K562 (cell line): ENCODE measurements at regions not wholly inside any gene's neighbourhood (a gene's known extent, or its start where the extent isn't known, plus 50 kb on each side); places are given as distances from the start of the nearest gene placed in this dataset.

Source experiments
- ATAC-seq: fragments of 200-7000 bp; cut with Tn5 transposase; 3 replicates; pipeline ENCODE4 v1.9.1; 2020; ENCODE audit warnings: moderate library complexity
- BruUV-seq: library from RNA; stranded (reverse); fragments of 400-500 nt; replicated peaks from 2 replicates; lab custom pipeline; 2021; lab: Mats Ljungman, UMichigan
- CTCF ChIA-PET: fragments of 300-600 bp; formaldehyde crosslinking; extraction: SDS; loops from one replicate; lab custom pipeline; 2021; ENCODE audit warnings: low intra/inter-chr PET ratio; lab: Yijun Ruan, JAX
- POLR2A ChIA-PET: fragments of 300-600, 350-650 bp; sonication (Branson Sonifier 250); formaldehyde crosslinking; extraction: SDS; loops from one replicate; lab custom pipeline; 2021; ENCODE audit warnings: antibody characterized with exemption, inconsistent platforms; lab: Yijun Ruan, JAX
- DNase-seq, 4 experiments: peaks; one replicate each; pipeline versions ENCODE4 v3.0.0 to v3.0.0-alpha.2; 2011 to 2018; ENCODE audit warnings: low spot score in 3 of 4, mixed read lengths in 3 of 4; ENCODE audit errors: extremely low read depth in 1 of 4
- FAIRE-seq: peaks from 2 replicates; lab custom pipeline; 2011; peaks lifted over from hg19 to GRCh38; lab: Jason Lieb, UNC
- H2AFZ ChIP-seq: 2 replicates; pipeline ENCODE4 v1.6.0; 2011; ENCODE audit warnings: low read depth, low read length, control low read depth, inconsistent platforms
- H3K27ac ChIP-seq: fragments of 200-600 bp; 3 replicates; pipeline ENCODE4 v1.8.0; 2011; ENCODE audit warnings: low read depth, mild to moderate bottlenecking, control low read depth, inconsistent platforms, low read length, moderate library complexity, mixed read lengths; ENCODE audit errors: extremely low read depth
- H3K27me3 ChIP-seq, 2 experiments: fragments of 300-600 bp in 1 of 2; 2 replicates in 1 of 2; 3 replicates in 1 of 2; pipeline versions ENCODE4 v1.6.0 to v1.8.0; 2011; ENCODE audit warnings: inconsistent platforms in 2 of 2, low read length in 2 of 2, mild to moderate bottlenecking in 1 of 2, mixed read lengths in 1 of 2, moderate library complexity in 1 of 2; ENCODE audit not compliant: control insufficient read depth in 2 of 2, insufficient read depth in 2 of 2
- H3K36me3 ChIP-seq: fragments of 300-600 bp; 3 replicates; pipeline ENCODE4 v1.8.0; 2011; ENCODE audit warnings: mild to moderate bottlenecking, low read length, inconsistent platforms; ENCODE audit not compliant: control insufficient read depth, insufficient read depth
- H3K4me1 ChIP-seq, 2 experiments: fragments of 200-600 bp in 1 of 2; replicated peaks in 1 of 2; 2 replicates in 1 of 2; 3 replicates in 1 of 2; pipeline versions ENCODE4 v1.5.1 to v1.8.0; 2011; ENCODE audit warnings: inconsistent platforms in 2 of 2, low read length in 2 of 2, mild to moderate bottlenecking in 1 of 2, mixed read lengths in 1 of 2, moderate library complexity in 1 of 2; ENCODE audit not compliant: control insufficient read depth in 2 of 2, insufficient read depth in 2 of 2
- H3K4me2 ChIP-seq: 2 replicates; pipeline ENCODE4 v1.6.1; 2011; ENCODE audit warnings: low read length, control low read depth, inconsistent platforms, mixed read lengths; ENCODE audit not compliant: insufficient read depth
- H3K4me3 ChIP-seq: fragments of 200-600 bp; sonication (generic), shearing (Covaris generic); 2 replicates; pipeline ENCODE4 v1.5.1; 2016; ENCODE audit warnings: control low read depth, inconsistent platforms
- H3K79me2 ChIP-seq: fragments of 200-600 bp; 3 replicates; pipeline ENCODE4 v1.8.0; 2011; ENCODE audit warnings: low read length, inconsistent platforms; ENCODE audit not compliant: control insufficient read depth, insufficient read depth
- H3K9ac ChIP-seq, 2 experiments: 2 replicates each; pipeline versions ENCODE4 v1.6.0 to v1.6.1; 2011; ENCODE audit warnings: low read depth in 2 of 2, low read length in 2 of 2, control low read depth in 1 of 2, inconsistent platforms in 1 of 2, mild to moderate bottlenecking in 1 of 2, mixed read lengths in 1 of 2; ENCODE audit not compliant: insufficient read depth in 1 of 2
- H3K9me1 ChIP-seq: one replicate; pipeline ENCODE4 v1.6.0; 2011; ENCODE audit warnings: inconsistent platforms, mild to moderate bottlenecking, low read length, moderate library complexity; ENCODE audit not compliant: control insufficient read depth, insufficient read depth
- H3K9me3 ChIP-seq: replicated peaks from 2 replicates; pipeline ENCODE4 v1.5.1; 2011; ENCODE audit warnings: low read depth, low read length, inconsistent platforms; ENCODE audit not compliant: control insufficient read depth, insufficient read depth
- H4K20me1 ChIP-seq: replicated peaks from 2 replicates; pipeline ENCODE4 v1.6.1; 2011; ENCODE audit warnings: low read length, inconsistent platforms, mixed read lengths; ENCODE audit not compliant: control insufficient read depth, insufficient read depth
- CHD2 ChIP-seq: IDR thresholded peaks from 2 replicates; pipeline ENCODE4 v1.6.1; 2011; ENCODE audit warnings: low read depth, low read length
- ETV5 ChIP-seq: sonication (generic); formaldehyde crosslinking; IDR thresholded peaks from 2 replicates; pipeline ENCODE4 v1.4.0; 2020; ENCODE audit warnings: low read depth, mild to moderate bottlenecking, missing genetic modification reagents
- IFI16 ChIP-seq: fragments of 250-450 bp; sonication (Bioruptor Pico); IDR thresholded peaks from 2 replicates; pipeline ENCODE4 v2.1.2; 2022; ENCODE audit warnings: mild to moderate bottlenecking, inconsistent platforms
- KLF6 ChIP-seq: fragments of 250-450 bp; sonication (Bioruptor Pico); IDR thresholded peaks from 2 replicates; pipeline ENCODE4 v1.4.0; 2020; ENCODE audit warnings: mild to moderate bottlenecking, moderate library complexity, borderline replicate concordance
- NBN ChIP-seq: fragments of 450-650 bp; IDR thresholded peaks from 2 replicates; pipeline ENCODE4 v1.6.1; 2016; ENCODE audit warnings: low read depth, mild to moderate bottlenecking
- NFXL1 ChIP-seq: fragments of 450-650 bp; formaldehyde crosslinking; IDR thresholded peaks from 2 replicates; pipeline ENCODE4 v1.4.0; 2021; ENCODE audit warnings: mild to moderate bottlenecking
- PTRF ChIP-seq: fragments of 450-650 bp; IDR thresholded peaks from 2 replicates; pipeline ENCODE4 v1.6.1; 2016; ENCODE audit warnings: mild to moderate bottlenecking, missing genetic modification characterization, missing compliant biosample characterization
- RBBP5 ChIP-seq: fragments of 200-600 bp; sonication (generic); IDR thresholded peaks from 2 replicates; pipeline ENCODE4 v1.6.1; 2012; ENCODE audit warnings: borderline replicate concordance, mild to moderate bottlenecking, low read length, control low read depth, inconsistent platforms; ENCODE audit not compliant: insufficient read depth, poor library complexity, severe bottlenecking
- SRSF7 ChIP-seq: fragments of 200-400 bp; formaldehyde crosslinking; optimal IDR thresholded peaks from 2 replicates; pipeline ENCODE3; 2017; ENCODE audit warnings: mild to moderate bottlenecking, low read depth, low read length
- STAG1 ChIP-seq: sonication (generic); formaldehyde crosslinking; IDR thresholded peaks from 2 replicates; pipeline ENCODE4 v1.5.0; 2020; ENCODE audit warnings: missing genetic modification reagents, borderline replicate concordance
- STAT5B ChIP-seq: fragments of 250-450 bp; sonication (Bioruptor Pico); IDR thresholded peaks from 2 replicates; pipeline ENCODE4 v1.8.0; 2021; ENCODE audit warnings: mild to moderate bottlenecking, inconsistent platforms
- ZBTB12 ChIP-seq: fragments of 250-450 bp; sonication (Bioruptor Pico); IDR thresholded peaks from 2 replicates; pipeline ENCODE4 v1.4.0; 2020
- ZC3H11A ChIP-seq: IDR thresholded peaks from 2 replicates; pipeline ENCODE4 v1.6.1; 2012; ENCODE audit warnings: low read depth, low read length, improper control_type of control experiment
- ZFX ChIP-seq: sonication (generic); formaldehyde crosslinking; IDR thresholded peaks from 2 replicates; pipeline ENCODE4 v1.8.0; 2022; ENCODE audit warnings: mild to moderate bottlenecking, missing genetic modification reagents, moderate library complexity
- ZNF444 ChIP-seq: fragments of 250-450 bp; sonication (Bioruptor Pico); IDR thresholded peaks from 2 replicates; pipeline ENCODE4 v1.4.0; 2020; ENCODE audit warnings: mild to moderate bottlenecking, moderate library complexity
- ZSCAN32 ChIP-seq: fragments of 450-650 bp; formaldehyde crosslinking; IDR thresholded peaks from 2 replicates; pipeline ENCODE4 v1.4.0; 2020; ENCODE audit warnings: mild to moderate bottlenecking, moderate library complexity
- WGBS: fragments of 100-300 bp; shearing (Covaris generic); methylation state at CpG from one replicate; pipeline ENCODE4 v1.1.6; 2016; ENCODE audit warnings: low coverage, mixed read lengths; ENCODE audit not compliant: insufficient coverage; ENCODE audit errors: missing lambda C conversion rate; 5-methylcytosine and 5-hydroxymethylcytosine counted together
- in situ Hi-C: fragments of 300-500 bp; cut with MboI; formaldehyde crosslinking; loops from 4 replicates; pipeline ENCODE4 v1.15.0; 2018; ENCODE audit warnings: inconsistent platforms, mixed read lengths
- intact Hi-C: fragments of 100-400 bp; cut with micrococcal nuclease; formaldehyde crosslinking; loops from 2 replicates; pipeline ENCODE4 v1.14.2; 2022
- TF ChIP-seq, protein P1 (sequence below): fragments of 150-350 bp; IDR thresholded peaks from 2 replicates; pipeline ENCODE4 v1.6.1; 2014; ENCODE audit warnings: low read depth, mild to moderate bottlenecking, low read length, borderline replicate concordance

DNA sequence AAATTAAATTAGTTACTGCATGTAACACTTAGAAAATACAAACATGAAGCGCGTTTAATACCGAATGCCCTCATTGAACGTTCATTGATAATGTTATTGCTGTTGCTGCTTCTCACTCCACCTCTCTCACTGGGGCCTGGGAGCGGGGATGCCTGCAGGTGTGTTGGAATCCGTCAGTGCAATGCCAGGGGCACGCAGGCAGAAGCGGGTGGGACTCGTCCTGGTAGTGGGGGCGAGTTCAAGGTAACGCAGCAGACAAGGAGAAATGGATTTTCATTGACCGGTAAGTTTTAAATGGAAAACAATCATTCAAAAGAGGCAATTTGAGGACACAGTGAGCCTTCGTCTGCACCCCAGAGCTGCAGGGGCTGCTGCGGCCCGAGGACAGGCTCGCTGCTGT lies 71.2 kb upstream of the AFDN start:
- TF ChIP-seq NFXL1 (CRISPR knock-in tag) (no peak), ETV5 (no peak), KLF6 (CRISPR knock-in tag) (no peak), ZFX (CRISPR knock-in tag) (no peak), CHD2 (no peak), IFI16 (CRISPR knock-in tag) (no peak), ZNF444 (no peak), PTRF (no peak), STAG1 (CRISPR knock-in tag) (no peak), NBN (no peak), ZC3H11A (no peak), ZSCAN32 (no peak), STAT5B (CRISPR knock-in tag) (no peak), RBBP5 (no peak), SRSF7 (no peak), ZBTB12 (CRISPR knock-in tag) (no peak)
- TF ChIP-seq, protein P1, sequence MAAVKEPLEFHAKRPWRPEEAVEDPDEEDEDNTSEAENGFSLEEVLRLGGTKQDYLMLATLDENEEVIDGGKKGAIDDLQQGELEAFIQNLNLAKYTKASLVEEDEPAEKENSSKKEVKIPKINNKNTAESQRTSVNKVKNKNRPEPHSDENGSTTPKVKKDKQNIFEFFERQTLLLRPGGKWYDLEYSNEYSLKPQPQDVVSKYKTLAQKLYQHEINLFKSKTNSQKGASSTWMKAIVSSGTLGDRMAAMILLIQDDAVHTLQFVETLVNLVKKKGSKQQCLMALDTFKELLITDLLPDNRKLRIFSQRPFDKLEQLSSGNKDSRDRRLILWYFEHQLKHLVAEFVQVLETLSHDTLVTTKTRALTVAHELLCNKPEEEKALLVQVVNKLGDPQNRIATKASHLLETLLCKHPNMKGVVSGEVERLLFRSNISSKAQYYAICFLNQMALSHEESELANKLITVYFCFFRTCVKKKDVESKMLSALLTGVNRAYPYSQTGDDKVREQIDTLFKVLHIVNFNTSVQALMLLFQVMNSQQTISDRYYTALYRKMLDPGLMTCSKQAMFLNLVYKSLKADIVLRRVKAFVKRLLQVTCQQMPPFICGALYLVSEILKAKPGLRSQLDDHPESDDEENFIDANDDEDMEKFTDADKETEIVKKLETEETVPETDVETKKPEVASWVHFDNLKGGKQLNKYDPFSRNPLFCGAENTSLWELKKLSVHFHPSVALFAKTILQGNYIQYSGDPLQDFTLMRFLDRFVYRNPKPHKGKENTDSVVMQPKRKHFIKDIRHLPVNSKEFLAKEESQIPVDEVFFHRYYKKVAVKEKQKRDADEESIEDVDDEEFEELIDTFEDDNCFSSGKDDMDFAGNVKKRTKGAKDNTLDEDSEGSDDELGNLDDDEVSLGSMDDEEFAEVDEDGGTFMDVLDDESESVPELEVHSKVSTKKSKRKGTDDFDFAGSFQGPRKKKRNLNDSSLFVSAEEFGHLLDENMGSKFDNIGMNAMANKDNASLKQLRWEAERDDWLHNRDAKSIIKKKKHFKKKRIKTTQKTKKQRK: no peak
- intact Hi-C loops (no loop called here), in situ Hi-C loops (no loop called here)
- ChIA-PET CTCF (no interaction called here), POLR2A (interaction anchor here (0.7 to 1.5 kb wide), 2 partner anchors 12 to 16 kb away, joined by 3 to 4 read pairs; no protein-coding TSS in a partner anchor)
- H4K20me1 ChIP-seq: peaks cover 13% of the 10 kb centered on the region
- ATAC-seq (no peak), FAIRE-seq (no peak), DNase-seq (no peak)
- H3K4me3 ChIP-seq: no peak overlapping the region
- no peak overlapping the region for H3K4me2 ChIP-seq
- no peaks in the 10 kb centered on the region for H3K36me3 ChIP-seq
- WGBS: 8% methylated on average over 16 of the region's 16 CpGs
- H3K9me1 ChIP-seq: no peaks in the 10 kb centered on the region
- no peak overlapping the region for H2AFZ ChIP-seq
- H3K9me3 ChIP-seq: no peaks in the 10 kb centered on the region
- H3K9ac ChIP-seq: no peak overlapping the region
- H3K27ac ChIP-seq: no peak overlapping the region
- H3K79me2 ChIP-seq: no peaks in the 10 kb centered on the region
- BruUV-seq: no TSS peak
- H3K27me3 ChIP-seq: peaks cover 66 to 76% of the 10 kb centered on the region in 2 experiments
- 0 out of 5 replicates have a peak, but pooled peaks cover 0 to 4% of the 10 kb centered on the region in 2 experiments for H3K4me1 ChIP-seq
